ENCODE measurements at regions not wholly inside any gene's neighbourhood (a gene's known extent, or its start where the extent isn't known, plus 50 kb on each side); places are given as distances from the start of the nearest gene placed in this dataset.

- FAIRE-seq, result no peak
Measured at GRCh38 chr2:150885236-150885635, 376.4 kb downstream of the RBM43 start.

- no peak for FAIRE-seq
Measured at GRCh38 chr2:150883613-150883895, 378.1 kb downstream of the RBM43 start.

GRCh38 chr2:150882751-150883612 lies 378.7 kb downstream of the RBM43 start:
- FAIRE-seq, result no peak

GRCh38 chr2:150880986-150881385 lies 380.7 kb downstream of the RBM43 start:
- FAIRE-seq, result no peak

- FAIRE-seq, result no peak
Measured at GRCh38 chr2:150878356-150878755, 383.3 kb downstream of the RBM43 start.

GRCh38 chr2:150876251-150876950 lies 385.3 kb downstream of the RBM43 start:
- FAIRE-seq, result no peak

GRCh38 chr2:150873396-150873772 lies 385.9 kb upstream of the RND3 start:
- no peak for FAIRE-seq

GRCh38 chr2:150872756-150873395 lies 385.4 kb upstream of the RND3 start:
- no peak for FAIRE-seq

GRCh38 chr2:150866431-150866830 lies 379.0 kb upstream of the RND3 start:
- FAIRE-seq, result no peak

GRCh38 chr2:150863691-150864090 lies 376.2 kb upstream of the RND3 start:
- no peak for FAIRE-seq

GRCh38 chr2:150860301-150860700 lies 372.8 kb upstream of the RND3 start:
- no peak for FAIRE-seq

GRCh38 chr2:150859877-150860276 lies 372.4 kb upstream of the RND3 start:
- no peak for FAIRE-seq

GRCh38 chr2:150859162-150859561 lies 371.7 kb upstream of the RND3 start:
- FAIRE-seq, result no peak

- no peak for FAIRE-seq
Measured at GRCh38 chr2:150858382-150858781, 370.9 kb upstream of the RND3 start.

- FAIRE-seq, result peak; percentile 45
Measured at GRCh38 chr2:150856596-150857281, 369.3 kb upstream of the RND3 start.

- FAIRE-seq, result no peak
Measured at GRCh38 chr2:150853263-150853662, 365.8 kb upstream of the RND3 start.

GRCh38 chr2:150850641-150851040 lies 363.2 kb upstream of the RND3 start:
- FAIRE-seq, result no peak

GRCh38 chr2:150847578-150847977 lies 360.1 kb upstream of the RND3 start:
- FAIRE-seq, result no peak

GRCh38 chr2:150846691-150847090 lies 359.2 kb upstream of the RND3 start:
- FAIRE-seq, result no peak

- FAIRE-seq, result no peak
Measured at GRCh38 chr2:150832686-150833085, 345.2 kb upstream of the RND3 start.

GRCh38 chr2:150824118-150824517 lies 336.7 kb upstream of the RND3 start:
- no peak for FAIRE-seq

- no peak for FAIRE-seq
Measured at GRCh38 chr2:150817422-150817821, 330.0 kb upstream of the RND3 start.

- FAIRE-seq, result no peak
Measured at GRCh38 chr2:150812664-150813367, 325.3 kb upstream of the RND3 start.
